ENCODE measurements at regions not wholly inside any gene's neighbourhood (a gene's known extent, or its start where the extent isn't known, plus 50 kb on each side); places are given as distances from the start of the nearest gene placed in this dataset.

GRCh38 chr1:29470087-29470787, 233.9 kb downstream of the PTPRU start:
- Mint-ChIP-seq H3K27ac (ENCODE audit: unreplicated experiment) (no peak overlapping the region), H3K4me3 (ENCODE audit: unreplicated experiment) (no peak overlapping the region), H3K36me3 (ENCODE audit: insufficient read depth, unreplicated experiment) (no peaks in the 10 kb centered on the region), H3K4me1 (ENCODE audit: low read depth, unreplicated experiment) (peaks cover 24% of the 10 kb centered on the region), H3K9me3 (ENCODE audit: unreplicated experiment) (peaks cover 3% of the 10 kb centered on the region), H3K27me3 (ENCODE audit: insufficient read depth, unreplicated experiment) (no peaks in the 10 kb centered on the region)
- H3K36me3 ChIP-seq (ENCODE audit: control insufficient read depth, insufficient read depth, low read length), result no peaks in the 10 kb centered on the region
- no peaks in the 10 kb centered on the region for H3K27me3 ChIP-seq (replicated peaks; ENCODE audit: control insufficient read depth, insufficient read depth, low read length)
- CTCF ChIA-PET, result interaction anchor here (0.8 kb wide), 1 partner anchor 27 kb away, joined by 3 read pairs; no protein-coding TSS in a partner anchor
- DNase-seq, result no peak
- peaks cover 32% of the 10 kb centered on the region for H3K4me1 ChIP-seq
- POLR2A ChIA-PET, result no interaction called here
- no peak overlapping the region for H3K4me3 ChIP-seq (ENCODE audit: low read depth, low read length)
- no peaks in the 10 kb centered on the region for H3K9me3 ChIP-seq
- intact Hi-C loops (cut with micrococcal nuclease; ENCODE audit: unreplicated experiment), result no loop called here
- BruUV-seq (replicated peaks), result no TSS peak
- no peak for TF ChIP-seq CTCF (IDR thresholded peaks at IDR 0.05; ENCODE audit: insufficient read depth in 1 of 2, low read depth in 1 of 2, low read length in 1 of 2, severe bottlenecking in 1 of 2, unreplicated experiment in 1 of 2)

GRCh38 chr1:29469457-29469856, 233.1 kb downstream of the PTPRU start:
- Histone ChIP-seq H3K27me3 (replicated peaks; ENCODE audit: control insufficient read depth, insufficient read depth, low read length) (no peaks in the 10 kb centered on the region), H3K36me3 (ENCODE audit: control insufficient read depth, insufficient read depth, low read length) (no peaks in the 10 kb centered on the region), H3K4me3 (ENCODE audit: low read depth, low read length) (no peak overlapping the region), H3K4me1 (peaks cover 24% of the 10 kb centered on the region), H3K9me3 (no peaks in the 10 kb centered on the region)
- POLR2A ChIA-PET, result no interaction called here
- BruUV-seq (replicated peaks), result no TSS peak
- no peaks in the 10 kb centered on the region for H3K36me3 Mint-ChIP-seq (ENCODE audit: insufficient read depth, unreplicated experiment)
- DNase-seq, result no peak
- H3K4me3 Mint-ChIP-seq (ENCODE audit: unreplicated experiment), result no peak overlapping the region
- intact Hi-C loops (cut with micrococcal nuclease; ENCODE audit: unreplicated experiment), result no loop called here
- no peaks in the 10 kb centered on the region for H3K27me3 Mint-ChIP-seq (ENCODE audit: insufficient read depth, unreplicated experiment)
- TF ChIP-seq CTCF (IDR thresholded peaks at IDR 0.05; ENCODE audit: insufficient read depth in 1 of 2, low read depth in 1 of 2, low read length in 1 of 2, severe bottlenecking in 1 of 2, unreplicated experiment in 1 of 2), result no peak
- peaks cover 17% of the 10 kb centered on the region for H3K4me1 Mint-ChIP-seq (ENCODE audit: low read depth, unreplicated experiment)
- H3K27ac Mint-ChIP-seq (ENCODE audit: unreplicated experiment), result no peak overlapping the region
- peaks cover 9% of the 10 kb centered on the region for H3K9me3 Mint-ChIP-seq (ENCODE audit: unreplicated experiment)
- CTCF ChIA-PET, result no interaction called here

DNA sequence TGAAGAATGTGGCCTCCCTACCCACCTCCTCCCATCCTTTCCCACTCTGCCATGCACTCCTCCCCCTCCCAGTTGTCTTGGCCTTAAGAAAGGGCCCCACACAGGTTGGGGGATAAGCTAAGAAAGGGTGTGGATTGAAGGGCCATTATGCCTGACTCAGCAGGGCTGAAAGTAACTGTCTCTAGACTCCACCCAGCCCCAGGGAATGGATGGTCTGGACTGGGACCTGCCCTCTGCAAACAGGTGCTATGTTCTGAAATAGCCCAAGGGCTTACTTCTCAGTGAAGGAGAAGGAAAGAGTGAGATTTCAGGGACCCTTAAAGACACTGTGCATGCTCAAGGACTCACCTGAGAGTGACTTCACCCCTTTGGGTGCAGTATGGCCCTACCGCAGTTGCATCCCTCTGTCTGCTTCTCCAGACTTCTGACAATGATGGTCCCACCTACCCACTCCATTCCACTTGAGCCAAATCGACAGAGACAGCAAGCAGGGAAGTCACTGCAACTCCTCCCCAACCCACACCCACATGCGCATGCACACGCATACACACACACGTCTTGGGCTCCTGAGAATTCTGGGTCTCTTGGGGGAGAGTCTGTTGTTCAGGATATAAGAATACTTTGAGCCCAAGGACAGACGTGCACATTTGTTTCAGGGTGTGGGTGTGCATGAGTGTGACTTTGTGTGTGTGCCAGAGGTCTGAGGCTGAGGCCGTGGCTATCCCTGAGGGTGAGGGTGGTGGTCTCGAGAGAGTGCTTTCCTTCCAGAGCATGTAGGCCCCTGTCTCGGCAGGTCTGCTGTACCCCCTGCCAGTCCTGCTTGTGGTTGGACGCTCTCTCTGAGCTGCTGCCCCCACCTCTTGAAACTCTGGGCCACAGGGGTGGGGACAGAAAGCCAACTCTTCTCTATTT, 231.9 kb downstream of the PTPRU start:
- peaks cover 7% of the 10 kb centered on the region for H3K4me1 Mint-ChIP-seq (ENCODE audit: low read depth, unreplicated experiment)
- H3K27ac Mint-ChIP-seq (ENCODE audit: unreplicated experiment), result no peak overlapping the region
- ChIA-PET POLR2A (no interaction called here), CTCF (no interaction called here)
- no peak for TF ChIP-seq CTCF (IDR thresholded peaks at IDR 0.05; ENCODE audit: insufficient read depth in 1 of 2, low read depth in 1 of 2, low read length in 1 of 2, severe bottlenecking in 1 of 2, unreplicated experiment in 1 of 2)
- peaks cover 9% of the 10 kb centered on the region for H3K9me3 Mint-ChIP-seq (ENCODE audit: unreplicated experiment)
- DNase-seq, result no peak
- Histone ChIP-seq H3K36me3 (ENCODE audit: control insufficient read depth, insufficient read depth, low read length) (no peaks in the 10 kb centered on the region), H3K4me1 (peaks cover 13% of the 10 kb centered on the region), H3K4me3 (ENCODE audit: low read depth, low read length) (no peak overlapping the region), H3K9me3 (no peaks in the 10 kb centered on the region), H3K27me3 (replicated peaks; ENCODE audit: control insufficient read depth, insufficient read depth, low read length) (no peaks in the 10 kb centered on the region)
- H3K36me3 Mint-ChIP-seq (ENCODE audit: insufficient read depth, unreplicated experiment), result no peaks in the 10 kb centered on the region
- BruUV-seq (replicated peaks), result no TSS peak
- intact Hi-C loops (cut with micrococcal nuclease; ENCODE audit: unreplicated experiment), result no loop called here
- no peak overlapping the region for H3K4me3 Mint-ChIP-seq (ENCODE audit: unreplicated experiment)
- no peaks in the 10 kb centered on the region for H3K27me3 Mint-ChIP-seq (ENCODE audit: insufficient read depth, unreplicated experiment)
